ENCODE measurements at regions not wholly inside any gene's neighbourhood (a gene's known extent, or its start where the extent isn't known, plus 50 kb on each side); places are given as distances from the start of the nearest gene placed in this dataset.

DNA sequence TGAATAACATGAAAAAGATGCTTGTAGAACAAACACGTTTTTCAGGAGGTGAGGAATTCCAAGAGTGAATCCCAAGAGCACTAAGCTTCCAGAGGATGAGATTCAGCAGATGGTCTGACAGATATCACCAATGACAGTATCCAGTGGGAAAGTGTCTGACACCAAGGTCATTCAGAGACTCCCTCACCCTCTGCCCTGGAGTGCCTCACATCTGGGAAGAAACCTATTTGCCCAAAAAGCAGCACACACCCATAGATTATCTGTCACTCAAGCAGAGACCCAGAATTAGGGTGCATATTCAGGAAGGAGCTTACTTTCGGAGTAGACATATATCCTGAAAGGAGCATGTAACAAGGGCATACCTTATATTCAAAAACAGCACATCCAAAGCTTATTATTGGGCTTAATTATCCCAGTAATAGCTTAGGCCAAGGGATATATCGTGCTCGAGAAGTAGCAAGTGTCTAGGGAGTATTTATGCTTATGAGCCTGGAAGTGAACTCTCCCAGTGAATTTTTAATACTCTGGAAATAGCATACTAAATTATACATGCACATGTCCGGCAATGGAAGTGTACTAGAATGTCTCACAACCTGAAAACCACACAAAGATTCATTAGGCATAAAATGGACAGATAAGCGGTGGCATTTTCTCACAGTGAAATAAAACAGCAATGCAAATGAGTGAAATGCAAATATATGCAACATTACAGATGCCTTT lies 998.1 kb upstream of the TMEM132C start:
- no peak for DNase-seq

DNA sequence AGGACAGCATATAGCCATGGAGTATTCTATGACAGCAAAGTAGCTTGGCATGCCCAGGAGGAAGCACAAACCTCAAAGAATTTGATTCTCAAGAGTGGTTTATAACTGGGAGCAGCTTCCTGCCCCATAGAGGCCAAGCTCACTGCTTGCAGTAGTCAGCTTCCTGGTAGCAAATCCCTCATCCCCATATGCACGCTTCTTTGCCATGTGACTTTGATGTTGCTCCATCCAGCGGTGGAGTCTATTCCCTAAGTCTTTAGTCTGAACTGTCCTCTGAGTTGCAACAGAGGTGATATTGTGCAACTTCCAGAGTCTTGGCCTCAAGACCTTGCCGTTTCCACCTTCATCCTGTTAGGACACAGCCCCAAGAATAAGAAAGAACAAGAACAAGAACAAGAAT lies 996.8 kb upstream of the TMEM132C start:
- no peak for DNase-seq

DNA sequence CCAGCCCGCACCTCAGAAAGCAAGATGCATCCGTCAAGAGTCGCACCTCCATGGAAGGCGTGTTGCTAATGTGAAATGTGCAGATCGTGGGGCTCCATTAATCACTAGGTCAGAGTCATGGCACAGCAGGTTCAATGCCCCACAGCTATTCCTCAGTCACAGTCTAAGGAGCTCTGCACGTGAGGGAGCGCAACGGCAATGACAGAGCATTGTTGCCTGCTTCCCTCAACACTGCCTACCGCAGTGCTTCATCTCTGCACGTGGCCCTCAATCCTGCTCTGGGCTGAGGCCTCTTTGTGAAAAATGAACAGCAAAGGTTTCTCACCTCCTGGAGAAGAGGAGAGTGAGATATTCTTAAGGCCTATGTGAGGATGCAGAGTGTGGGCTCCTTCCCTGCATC lies 995.2 kb upstream of the TMEM132C start:
- no peak for DNase-seq

DNA sequence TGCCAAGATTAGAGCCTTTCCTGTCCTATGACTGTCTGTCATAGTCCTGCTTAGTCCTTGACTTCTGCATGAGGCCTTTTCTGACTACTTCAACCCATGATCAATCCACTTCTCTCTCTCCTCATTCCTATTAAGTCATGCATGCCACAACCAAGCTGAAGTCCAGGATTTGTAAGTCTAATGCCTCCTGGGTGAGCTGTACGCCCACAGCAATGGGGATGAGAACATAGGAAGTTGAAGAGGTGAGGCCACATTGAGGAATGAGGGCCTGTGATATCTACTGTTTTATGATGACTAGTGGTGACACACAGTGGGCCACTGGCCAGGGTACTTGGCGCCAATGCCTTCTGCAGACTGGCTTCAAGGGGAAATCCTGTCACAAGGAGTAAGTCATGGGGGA lies 994.1 kb upstream of the TMEM132C start:
- no peak for DNase-seq

DNA sequence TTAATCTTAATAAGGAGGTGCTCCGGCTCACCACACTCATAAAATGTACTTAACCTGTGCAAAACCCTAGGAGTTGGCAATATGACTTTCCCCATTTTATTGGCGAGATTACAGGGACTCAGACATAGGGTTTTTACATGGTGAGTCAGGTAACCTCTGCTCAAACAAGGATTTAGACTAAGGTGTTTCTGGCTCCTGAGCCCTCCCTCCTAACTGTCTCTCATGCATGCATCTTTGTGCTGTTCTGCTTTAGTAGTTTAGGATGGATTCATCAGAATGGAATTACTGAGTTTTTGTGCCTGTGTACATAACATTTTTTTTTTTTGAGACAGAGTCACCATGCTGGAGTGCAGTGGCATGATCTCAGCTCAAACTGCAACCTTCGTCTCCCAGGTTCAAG lies 993.3 kb upstream of the TMEM132C start:
- no peak for DNase-seq

DNA sequence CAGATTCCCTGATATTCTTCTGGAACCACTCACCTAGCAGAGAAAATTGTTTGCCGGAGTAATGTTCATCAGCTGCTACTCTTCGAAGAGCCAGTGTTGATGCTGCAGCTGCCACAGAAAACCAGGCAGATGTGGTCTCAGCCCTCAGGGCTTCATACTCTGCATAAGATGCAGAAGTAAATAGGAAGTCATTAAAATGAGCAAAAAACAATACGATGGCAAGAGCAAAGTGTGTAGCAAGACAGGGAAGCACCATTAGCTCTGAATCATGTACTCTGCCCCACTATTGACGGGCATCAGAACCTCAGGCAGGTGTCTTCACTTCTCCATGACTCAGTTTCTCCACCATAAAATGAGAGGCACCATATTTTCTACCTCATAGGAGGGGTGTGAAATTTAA lies 991.6 kb upstream of the TMEM132C start:
- DNase-seq = no peak

DNA sequence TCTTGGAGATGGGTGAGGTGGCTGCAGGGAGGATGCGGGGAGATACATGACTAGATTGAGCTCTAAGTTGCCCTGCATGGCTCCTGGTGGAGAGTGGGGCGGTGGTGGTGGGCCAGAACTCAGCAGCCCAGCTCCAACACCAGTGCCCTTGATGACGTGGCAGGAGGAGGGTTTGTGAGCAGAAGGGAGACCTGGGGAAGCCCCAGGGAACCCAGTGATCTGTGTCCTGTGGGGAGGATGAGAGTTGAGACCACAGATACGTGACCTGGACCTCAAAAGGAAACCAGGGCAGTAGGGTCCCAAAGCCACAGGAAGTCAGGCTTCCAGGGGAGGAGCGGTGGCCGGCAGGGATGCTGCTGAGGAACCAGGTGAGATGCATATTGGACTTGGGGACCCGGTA lies 989.1 kb upstream of the TMEM132C start:
- no peak for DNase-seq

DNA sequence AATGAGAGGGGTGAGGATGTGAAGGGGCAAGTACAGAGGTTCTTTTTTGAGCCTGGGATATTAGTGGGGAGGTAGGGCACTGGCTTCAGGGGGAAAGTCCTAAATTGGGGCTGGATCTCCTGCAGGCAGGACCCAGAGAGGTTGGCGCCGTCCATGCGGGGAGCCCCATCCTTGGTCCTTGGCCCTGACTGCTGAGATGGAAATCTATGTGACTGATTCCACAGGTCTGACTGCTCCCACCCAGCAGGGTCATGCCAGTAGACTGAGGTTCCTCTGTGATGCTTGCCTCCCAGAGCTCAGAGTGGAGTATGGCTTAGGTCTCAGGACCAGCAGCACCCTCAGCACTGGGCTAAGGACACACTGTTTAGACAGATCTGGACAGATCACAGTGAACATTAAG lies 988.6 kb upstream of the TMEM132C start:
- DNase-seq = no peak

DNA sequence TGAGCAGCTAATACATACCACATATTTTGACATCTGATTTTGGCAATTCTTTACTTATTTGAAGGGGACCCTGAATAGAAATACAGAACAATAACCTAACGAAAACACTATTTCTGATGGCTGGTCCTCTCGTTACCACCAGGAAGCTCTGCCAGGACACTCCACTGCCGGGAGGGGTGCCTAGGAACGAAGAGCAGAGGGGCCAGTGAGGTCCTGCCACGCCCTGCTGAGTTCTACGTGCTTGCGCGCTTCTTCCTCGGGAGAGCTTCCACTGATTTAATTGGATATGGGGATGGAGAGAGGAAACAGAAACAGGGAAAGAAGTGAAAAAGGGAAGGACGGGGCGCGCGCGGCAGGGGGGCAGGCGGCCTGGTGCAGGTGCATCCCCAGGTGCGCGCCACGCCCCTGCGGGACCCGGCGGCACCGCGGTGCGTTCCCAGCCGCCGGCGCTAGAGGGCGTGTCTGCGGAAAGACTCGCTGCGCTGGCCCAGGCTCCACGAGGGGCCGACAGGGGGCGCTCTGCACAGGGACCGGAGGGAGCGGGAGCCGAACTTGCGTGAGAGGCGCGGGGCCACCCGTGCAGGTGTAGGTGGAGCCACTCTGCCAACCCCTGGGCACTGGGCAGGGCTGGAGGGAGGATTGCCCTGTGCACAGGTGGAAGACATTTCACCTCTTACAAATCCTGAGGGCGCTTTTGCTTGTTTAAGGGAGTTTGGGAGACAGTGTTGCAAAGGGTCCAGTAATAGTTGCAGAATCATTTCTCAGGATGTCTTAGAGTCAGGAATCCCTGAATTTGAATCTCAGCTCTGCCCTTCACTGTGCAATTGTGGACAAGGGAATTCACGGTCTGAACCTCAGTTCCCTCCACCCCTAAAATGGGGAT lies 986.3 kb upstream of the TMEM132C start:
- DNase-seq = peak; percentile 92

DNA sequence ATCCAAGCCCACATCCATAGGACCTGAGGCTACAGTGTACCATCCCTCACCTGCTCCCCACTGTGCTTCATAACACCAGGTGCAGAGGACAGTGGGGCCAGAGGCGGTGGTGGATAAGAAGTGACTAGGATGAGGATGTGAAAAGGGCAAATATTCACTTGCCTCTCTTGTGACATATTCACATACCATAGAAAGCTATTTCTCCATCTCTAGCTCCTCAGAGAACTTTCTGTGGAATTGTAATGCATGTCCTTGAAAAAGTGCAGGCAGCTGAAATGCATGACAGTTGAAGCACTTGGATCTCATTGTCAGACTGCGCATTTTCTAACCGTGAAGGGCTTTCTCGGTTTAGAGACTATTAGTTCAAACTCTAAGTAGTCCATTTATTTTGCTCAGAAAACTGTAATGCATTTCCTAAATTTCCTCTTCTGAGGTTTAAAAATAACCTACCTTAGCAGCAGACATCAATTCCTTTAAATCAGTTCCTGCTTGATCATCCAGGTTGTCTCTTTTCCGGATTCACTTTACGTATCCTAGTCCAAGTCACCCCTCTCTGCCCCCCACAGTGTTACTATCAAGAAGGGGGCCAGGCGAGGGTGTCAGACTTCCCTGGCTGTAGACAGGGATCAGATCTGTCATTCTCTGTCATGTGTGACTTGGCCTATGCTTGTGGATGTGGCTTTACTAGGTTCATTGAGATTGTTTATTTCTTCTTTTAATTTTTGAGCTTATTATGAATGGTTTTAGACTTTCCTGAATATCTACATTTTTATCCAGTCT lies 984.0 kb upstream of the TMEM132C start:
- DNase-seq = no peak

DNA sequence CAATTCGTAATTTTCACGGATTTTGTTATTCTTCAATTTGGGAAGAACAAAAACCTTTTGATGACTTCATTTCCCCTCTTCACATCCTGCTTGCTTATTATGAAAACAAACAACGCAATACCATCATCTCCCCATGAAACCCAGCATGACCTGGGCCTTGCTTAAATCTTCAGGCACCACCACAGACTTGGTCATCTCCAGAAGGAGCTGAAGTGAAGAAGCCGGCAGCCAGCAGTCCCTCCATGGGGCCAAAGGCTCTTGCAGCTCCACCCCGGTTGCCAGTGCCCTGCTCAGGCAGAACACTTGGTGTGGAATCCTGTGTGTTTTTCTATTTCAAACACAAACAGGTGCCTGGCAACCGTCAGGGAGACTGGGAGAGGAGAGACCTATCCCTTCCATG lies 982.9 kb upstream of the TMEM132C start:
- DNase-seq = no peak

DNA sequence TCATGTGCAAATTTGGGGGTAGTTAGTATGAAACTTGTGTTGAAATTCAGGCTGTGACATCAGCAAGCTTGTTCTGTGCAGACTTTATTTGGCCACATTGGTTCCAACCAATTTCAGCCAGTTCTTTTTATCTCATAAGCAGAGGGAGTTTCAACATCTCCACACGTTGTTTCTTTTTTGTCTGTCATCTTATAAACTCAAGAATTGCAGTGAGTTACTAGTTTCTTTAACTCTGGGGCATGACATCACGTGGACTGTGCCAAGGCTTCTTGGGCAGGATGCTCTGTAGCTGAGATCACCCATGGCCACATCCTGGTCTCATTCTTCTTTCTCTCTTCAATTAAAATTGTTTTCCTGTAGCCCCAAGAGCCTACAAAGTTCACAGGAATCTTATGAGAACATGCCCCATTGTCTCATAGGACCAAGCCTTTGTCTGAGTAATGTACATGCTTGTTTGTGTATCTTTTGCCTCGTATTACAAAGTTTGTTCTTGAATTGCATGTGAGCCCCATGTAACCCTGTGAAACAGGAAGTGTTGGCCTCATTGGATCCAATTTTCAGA lies 982.0 kb upstream of the TMEM132C start:
- DNase-seq = no peak

DNA sequence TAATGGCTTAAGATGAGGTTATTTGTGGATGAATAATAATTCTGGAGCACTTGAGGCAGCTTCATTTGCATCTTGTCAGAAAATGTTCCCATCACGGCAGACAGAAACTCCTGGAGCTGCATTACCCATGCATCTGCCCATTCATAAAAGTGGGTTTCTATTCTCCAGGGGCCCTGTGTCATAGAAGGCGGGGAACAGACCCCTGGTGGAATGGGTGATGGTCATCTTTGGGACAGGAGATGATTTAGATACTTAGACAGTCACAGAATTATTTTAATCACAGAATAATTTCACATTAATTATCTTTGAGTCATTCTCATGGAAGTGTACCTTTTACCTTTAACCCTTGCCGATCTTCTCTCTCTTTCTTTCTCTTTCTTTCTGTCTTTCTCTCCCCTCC lies 980.7 kb upstream of the TMEM132C start:
- DNase-seq = no peak

DNA sequence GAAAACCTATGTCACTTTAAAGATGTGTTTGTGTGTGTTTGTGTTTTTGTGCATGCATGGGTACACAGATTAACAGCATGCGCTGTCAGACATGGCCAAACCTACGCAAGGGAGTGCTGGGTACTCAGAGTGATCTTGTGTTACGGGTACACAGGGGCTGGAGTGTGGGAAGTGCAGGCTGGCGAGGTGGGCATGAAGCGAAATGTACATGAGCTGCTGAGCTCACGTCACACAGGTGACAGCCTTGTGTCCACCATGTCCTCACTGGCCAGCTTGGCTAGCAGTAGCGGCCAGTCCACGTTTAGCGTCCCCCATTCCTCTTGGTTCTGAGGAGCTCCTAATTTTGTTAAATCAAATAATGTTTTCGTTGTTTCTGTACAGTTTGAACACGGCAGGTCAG lies 979.7 kb upstream of the TMEM132C start:
- no peak for DNase-seq

DNA sequence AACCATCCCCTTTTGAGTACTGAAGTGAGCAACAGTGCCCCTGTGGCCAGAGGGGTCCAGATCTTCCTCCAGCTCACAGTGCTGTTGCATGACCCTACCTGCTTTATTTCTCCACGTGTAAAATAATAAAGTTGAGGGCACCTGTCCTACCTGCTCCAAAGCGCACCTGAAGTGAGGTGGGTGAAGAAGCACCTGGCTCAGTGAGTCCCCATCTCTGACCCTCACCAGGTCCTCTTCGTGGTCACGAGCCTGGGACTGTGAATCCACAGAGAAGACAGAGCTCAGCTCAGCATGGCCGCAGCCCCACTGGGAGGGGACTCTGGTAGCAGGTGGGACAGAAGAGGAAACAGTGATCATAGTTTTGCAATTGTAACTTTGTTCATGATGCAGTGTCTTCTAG lies 976.7 kb upstream of the TMEM132C start:
- DNase-seq = no peak

DNA sequence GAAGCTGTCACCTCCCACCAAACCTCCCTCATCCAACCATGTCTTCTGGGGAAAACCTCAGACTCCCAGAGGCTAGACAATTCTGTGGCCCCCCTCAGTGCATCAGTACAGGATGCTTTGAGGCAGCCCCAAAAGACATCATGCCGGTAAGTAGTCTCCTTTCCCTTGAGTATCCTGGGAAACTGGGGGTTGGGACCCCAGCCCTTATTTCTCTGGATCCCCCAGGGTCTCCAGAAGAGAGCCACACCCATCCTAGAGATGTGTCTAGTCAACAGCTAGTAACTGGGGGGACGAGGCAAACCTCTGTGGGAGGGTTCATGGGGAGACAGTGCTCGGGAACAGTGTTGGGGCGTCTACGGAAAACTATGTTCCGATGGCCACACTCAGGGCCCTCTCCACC lies 974.2 kb upstream of the TMEM132C start:
- DNase-seq = no peak

DNA sequence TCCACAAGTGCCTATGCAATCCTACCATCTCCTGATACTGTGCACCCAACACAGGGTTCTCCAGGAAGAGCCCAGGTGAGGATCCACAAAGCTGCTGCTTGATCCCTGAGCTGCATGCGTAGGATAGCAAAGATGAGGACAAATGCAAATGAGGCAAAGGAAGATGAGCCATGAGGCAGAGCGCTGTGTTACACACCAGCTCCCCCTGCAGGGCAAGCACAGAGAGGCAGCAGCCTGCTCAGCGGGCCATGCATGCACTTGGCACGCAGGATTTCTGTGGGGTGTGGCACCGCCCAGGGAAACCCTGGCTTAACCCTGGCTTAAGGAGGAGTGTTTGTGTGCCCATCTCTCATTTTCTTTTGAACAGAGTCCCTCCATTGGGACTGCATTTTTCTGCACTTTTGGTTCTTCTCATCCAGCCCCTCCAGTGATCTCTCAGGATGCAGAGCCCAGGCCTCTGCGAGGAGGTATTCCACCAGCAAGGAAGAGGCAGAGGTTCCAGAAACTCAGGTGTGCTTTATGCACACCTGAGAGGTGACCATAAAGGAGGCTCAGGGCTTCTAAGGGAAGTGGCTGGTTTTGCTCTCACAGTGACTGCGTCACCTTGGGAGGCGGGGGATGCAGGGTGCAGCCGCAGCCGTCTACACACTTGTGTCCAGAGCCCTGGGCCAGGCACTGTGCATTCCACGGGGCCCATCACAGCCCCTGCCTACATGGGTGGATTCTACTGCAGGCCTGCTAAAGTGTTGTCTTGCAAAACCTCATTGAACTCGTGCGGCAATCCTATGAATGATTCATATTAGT lies 973.3 kb upstream of the TMEM132C start:
- peak; percentile 71 for DNase-seq

DNA sequence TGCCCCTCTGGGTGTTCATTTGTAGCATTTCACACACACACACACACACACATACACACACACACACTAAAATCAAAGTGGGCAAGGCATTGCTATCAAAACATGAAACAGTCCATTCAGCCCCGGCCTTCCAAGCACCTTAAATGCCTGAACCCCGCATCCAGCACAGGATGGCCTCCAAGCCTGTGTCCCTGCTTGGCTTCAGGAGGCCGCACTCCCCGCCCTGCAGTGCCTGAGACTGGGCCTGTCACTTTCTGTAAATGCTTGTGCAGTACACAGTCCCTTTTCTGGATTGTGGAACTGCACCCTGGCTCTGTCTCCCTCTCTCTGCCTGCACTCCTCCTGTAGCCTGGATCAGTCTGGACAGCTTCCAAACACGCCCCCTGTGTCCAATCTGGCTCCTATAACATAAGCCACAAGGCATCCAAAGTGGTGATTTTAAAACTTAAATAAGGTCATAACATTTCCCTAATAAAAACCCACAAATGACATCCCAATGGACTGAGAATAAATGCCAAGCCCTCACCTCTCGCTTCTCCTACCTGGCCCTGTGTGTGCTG lies 972.2 kb upstream of the TMEM132C start:
- no peak for DNase-seq

DNA sequence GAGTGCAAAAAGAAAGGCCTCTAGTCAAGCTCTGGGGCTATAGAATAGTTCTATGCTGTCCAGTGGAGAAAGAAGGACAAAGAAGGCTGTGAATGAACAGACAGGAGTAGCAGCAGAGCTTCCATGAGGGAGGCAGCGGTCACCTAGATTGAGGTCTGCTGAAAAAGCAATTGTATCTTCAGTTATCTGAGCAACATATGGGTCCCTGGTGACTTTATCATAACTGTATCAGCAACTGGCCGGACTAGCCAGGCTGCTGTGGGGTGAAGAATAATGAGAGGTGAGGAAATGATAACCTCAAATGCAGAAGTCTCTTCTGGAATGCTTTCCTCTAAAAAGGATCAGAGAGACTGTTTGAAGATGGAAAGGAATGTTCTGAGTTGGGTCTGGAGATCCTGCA lies 971.3 kb upstream of the TMEM132C start:
- DNase-seq = no peak

DNA sequence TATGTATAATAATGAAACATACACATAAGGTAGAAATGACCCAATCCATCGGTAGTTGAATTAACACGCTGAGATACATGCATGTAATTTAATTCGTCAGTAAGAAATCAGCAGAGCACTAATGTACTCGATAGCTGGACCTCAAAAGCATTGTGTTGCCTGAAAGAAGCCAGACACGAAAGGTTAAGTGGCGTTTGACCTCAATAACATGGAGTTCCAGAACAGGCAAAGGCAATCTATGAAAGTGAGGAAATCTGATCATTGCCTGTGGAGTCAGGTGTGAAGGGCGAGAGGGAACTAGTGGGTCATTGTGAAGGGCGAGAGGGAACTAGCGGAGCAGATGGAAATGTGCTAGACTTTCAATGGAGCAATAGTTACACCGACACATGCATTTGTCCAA lies 970.4 kb upstream of the TMEM132C start:
- DNase-seq = no peak

DNA sequence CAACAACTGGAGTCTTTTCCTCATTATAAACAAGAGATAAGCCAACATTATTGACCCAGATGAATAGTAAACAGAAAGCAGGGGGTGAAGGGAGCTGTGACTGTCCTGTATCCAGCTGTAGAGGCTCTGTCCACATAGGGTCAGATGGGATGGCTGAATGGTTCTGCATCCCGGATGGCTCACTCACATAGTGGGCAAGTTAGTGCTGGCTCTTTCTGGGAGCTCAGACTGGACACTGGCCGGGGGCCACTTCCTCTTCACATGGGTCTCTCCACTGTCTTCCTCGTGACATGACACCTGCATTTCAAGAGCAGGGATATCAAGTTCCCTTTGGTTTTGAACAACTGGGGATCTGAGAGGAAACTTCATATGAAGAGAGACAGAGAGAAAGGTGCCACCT lies 969.6 kb upstream of the TMEM132C start:
- no peak for DNase-seq

DNA sequence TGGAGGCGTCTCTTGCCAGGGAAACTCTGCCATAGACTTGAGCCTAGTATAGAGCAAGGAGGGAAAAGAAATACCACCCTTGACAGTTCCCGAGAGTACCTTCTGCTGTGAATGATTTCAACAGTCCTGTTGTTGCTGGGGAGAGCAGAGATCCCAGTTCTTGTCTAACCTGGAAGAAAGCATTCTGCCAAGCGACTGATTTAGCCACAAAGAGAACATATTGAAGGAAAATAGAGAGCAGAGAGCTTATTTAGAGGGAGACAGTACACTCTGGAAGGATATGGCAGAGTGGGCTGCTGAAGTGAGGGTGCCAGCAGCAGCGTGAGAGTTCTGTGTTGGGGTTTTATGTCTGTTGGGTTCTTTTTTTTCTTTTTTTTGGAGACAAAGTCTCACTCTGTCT lies 966.9 kb upstream of the TMEM132C start:
- no peak for DNase-seq

All from stimulated activated CD8-positive, alpha-beta memory T cell treated with anti-CD3 and anti-CD28 coated beads, Interleukin-4, amount 100 ng/mL, for 48 hours (primary cell).